ENCODE measurements at regions not wholly inside any gene's neighbourhood (a gene's known extent, or its start where the extent isn't known, plus 50 kb on each side); places are given as distances from the start of the nearest gene placed in this dataset.

GRCh38 chr20:63060057-63060991 is 53.6 kb upstream of the BHLHE23 start:
- TF ChIP-seq CTCF (IDR thresholded peaks at IDR 0.05) (no peak), POLR2AphosphoS5 (IDR thresholded peaks at IDR 0.05) (no peak), EP300 (IDR thresholded peaks at IDR 0.05) (no peak)
